ENCODE measurements at regions not wholly inside any gene's neighbourhood (a gene's known extent, or its start where the extent isn't known, plus 50 kb on each side); places are given as distances from the start of the nearest gene placed in this dataset.

- Histone ChIP-seq H3K27ac (replicated peaks) (no peak overlapping the region), H3K4me3 (replicated peaks; ENCODE audit: insufficient read depth, low read length) (no peak overlapping the region), H3K27me3 (ENCODE audit: insufficient read depth, poor library complexity, severe bottlenecking) (no peaks in the 10 kb centered on the region)
- TF ChIP-seq REST (IDR thresholded peaks at IDR 0.05; ENCODE audit: insufficient replicate concordance, low read depth) (no peak), CTCF (IDR thresholded peaks at IDR 0.05; ENCODE audit: insufficient read depth, low read length) (no peak), GABPA (IDR thresholded peaks at IDR 0.05; ENCODE audit: low read depth) (no peak), SPI1 (IDR thresholded peaks at IDR 0.05; ENCODE audit: borderline replicate concordance, low read depth) (no peak), POLR2AphosphoS5 (IDR thresholded peaks at IDR 0.05; ENCODE audit: low read depth) (no peak)
- DNase-seq (ENCODE audit: low read depth in 1 of 2, low spot score in 1 of 2), result no peak
These were observed 174.0 kb downstream of the KATNIP start for GRCh38 chr16:27723711-27724481.

GRCh38 chr16:27724482-27725235 lies 174.7 kb downstream of the KATNIP start:
- H3K27me3 ChIP-seq (ENCODE audit: insufficient read depth, poor library complexity, severe bottlenecking), result no peaks in the 10 kb centered on the region
- no peak overlapping the region for H3K4me3 ChIP-seq (replicated peaks; ENCODE audit: insufficient read depth, low read length)
- DNase-seq (ENCODE audit: low read depth in 1 of 2, low spot score in 1 of 2), result no peak
- no peak for TF ChIP-seq POLR2AphosphoS5 (IDR thresholded peaks at IDR 0.05; ENCODE audit: low read depth)
- no peak for TF ChIP-seq GABPA (IDR thresholded peaks at IDR 0.05; ENCODE audit: low read depth)
- TF ChIP-seq CTCF (IDR thresholded peaks at IDR 0.05; ENCODE audit: insufficient read depth, low read length), result no peak
- no peak for TF ChIP-seq REST (IDR thresholded peaks at IDR 0.05; ENCODE audit: insufficient replicate concordance, low read depth)
- no peak overlapping the region for H3K27ac ChIP-seq (replicated peaks)

GRCh38 chr16:27725236-27726000 lies 175.5 kb downstream of the KATNIP start:
- Histone ChIP-seq H3K27me3 (ENCODE audit: insufficient read depth, poor library complexity, severe bottlenecking) (no peaks in the 10 kb centered on the region), H3K27ac (replicated peaks) (no peak overlapping the region), H3K4me3 (replicated peaks; ENCODE audit: insufficient read depth, low read length) (no peak overlapping the region)
- no peak for DNase-seq (ENCODE audit: low read depth in 1 of 2, low spot score in 1 of 2)
- no peak for TF ChIP-seq CTCF (IDR thresholded peaks at IDR 0.05; ENCODE audit: insufficient read depth, low read length)
- no peak for TF ChIP-seq GABPA (IDR thresholded peaks at IDR 0.05; ENCODE audit: low read depth)
- TF ChIP-seq POLR2AphosphoS5 (IDR thresholded peaks at IDR 0.05; ENCODE audit: low read depth), result no peak
- no peak for TF ChIP-seq SPI1 (IDR thresholded peaks at IDR 0.05; ENCODE audit: borderline replicate concordance, low read depth)
- TF ChIP-seq REST (IDR thresholded peaks at IDR 0.05; ENCODE audit: insufficient replicate concordance, low read depth), result no peak

Data from HL-60 (cell line).